HG03045 (cell line): ENCODE measurements at regions not wholly inside any gene's neighbourhood (a gene's known extent, or its start where the extent isn't known, plus 50 kb on each side); places are given as distances from the start of the nearest gene placed in this dataset.
"Not testable (repeated sequence)": the region's sequence is repeated elsewhere in the genome, so short reads cannot be mapped to it uniquely, and the experiment has no call there.

Experiments used
- ATAC-seq: cut with Tn5 transposase; IDR thresholded peaks from one replicate; pipeline ENCODE4 v1.9.1; 2021; ENCODE audit warnings: mild to moderate bottlenecking, moderate library complexity; ENCODE audit not compliant: unreplicated experiment

DNA sequence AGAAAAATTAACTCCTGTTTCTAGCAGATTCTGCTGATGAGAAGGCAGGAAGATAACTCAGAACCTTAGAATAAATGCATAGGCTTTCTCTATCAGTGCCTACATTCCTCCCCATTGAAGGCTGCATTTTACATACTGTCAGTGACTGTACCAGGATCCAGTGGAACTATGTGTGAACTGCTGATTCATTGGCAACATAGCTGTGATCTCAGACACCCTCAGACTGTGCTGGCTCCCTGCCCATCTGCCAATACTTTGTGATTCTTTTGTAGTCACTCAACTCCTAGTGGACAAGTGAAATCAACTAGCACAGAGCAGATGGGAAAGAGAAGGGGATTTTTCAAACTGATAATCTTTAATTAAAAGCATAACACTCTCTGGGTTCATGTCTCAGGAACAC, 375.8 kb downstream of the MDFIC start:
- ATAC-seq = no peak

DNA sequence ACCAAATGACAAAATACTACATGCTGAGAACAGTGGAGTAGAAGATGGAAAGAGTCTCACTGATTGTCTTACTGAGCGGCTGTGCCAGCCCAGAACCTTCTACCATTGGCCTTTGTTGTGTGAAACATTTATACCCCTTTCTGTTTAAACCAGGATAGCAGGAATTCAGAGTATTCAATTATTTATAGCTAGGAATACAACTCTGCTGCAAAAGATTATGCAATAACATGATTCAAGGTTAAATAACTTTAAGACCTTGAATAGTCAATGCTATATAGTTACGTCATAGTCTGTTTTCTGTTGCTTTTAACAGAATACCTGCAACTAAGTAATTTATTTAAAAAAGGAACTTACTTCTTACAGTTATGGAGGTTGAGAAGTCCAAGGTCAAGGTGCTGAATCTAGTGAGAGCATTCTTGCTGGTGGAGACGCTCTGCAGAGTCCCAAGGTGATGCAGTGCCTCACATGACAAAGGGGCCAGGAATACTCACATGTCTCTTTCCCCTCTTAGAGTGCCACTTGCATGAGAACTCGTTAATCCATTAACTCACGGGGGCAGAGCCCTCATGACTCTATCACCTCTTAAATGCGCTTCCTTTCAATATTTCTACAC, 371.8 kb downstream of the MDFIC start:
- no peak for ATAC-seq

DNA sequence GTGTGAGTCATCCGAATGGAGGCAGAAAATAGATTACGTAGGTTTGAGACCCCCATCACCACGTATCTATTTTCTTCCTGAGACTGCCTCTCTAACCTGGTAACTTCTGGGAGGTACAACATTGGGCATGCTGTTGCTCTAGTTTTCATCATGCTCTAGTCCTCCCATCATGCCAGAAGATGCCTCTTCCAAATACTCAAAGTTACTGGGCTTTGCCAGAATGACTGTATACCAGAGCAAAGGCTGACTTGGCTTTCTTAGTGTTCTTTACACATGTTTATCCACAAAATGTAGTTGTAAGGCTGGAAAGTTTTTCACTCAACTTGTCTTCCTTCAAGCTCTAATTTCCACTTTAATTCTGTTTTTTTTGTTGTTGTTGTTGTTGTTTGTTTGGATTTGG, 370.5 kb downstream of the MDFIC start:
- no peak for ATAC-seq

DNA sequence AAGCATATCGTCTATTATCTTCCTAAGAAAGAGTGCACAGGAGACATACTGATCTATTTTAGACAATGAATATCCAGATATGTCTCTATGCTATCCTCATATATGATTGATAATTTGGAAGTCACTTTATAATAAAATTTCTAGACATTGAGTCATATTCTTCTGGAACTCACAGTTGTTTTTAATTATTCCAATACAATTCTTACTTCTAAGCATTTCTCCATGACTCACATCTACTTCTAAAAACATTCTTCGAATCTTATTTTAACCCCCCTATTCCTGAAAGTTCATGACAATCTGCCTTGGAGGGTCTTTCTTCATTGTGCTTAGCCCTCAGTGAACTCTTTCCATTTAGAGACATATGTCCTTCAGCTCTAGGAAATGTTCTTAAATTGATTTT, 368.1 kb downstream of the MDFIC start:
- no peak for ATAC-seq

DNA sequence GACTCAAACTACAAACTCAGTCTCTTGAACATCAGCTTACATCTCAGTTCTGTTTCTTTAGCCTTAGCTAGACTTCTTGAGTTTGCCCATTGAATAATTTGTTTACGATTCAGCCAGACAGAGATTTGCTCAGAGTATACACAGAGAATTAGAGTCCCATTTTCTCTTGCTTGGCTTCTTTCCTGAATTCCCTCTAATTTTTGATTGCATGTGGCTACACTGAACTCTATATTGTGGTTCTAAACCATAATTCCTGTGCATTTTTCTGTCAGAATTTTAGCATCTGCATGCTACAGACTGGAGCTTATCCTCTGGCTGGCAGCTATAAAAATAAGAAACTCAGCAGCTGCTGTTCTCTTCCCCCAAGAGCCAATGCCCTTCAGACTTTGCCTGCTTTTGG, 354.9 kb downstream of the MDFIC start:
- ATAC-seq = no peak

DNA sequence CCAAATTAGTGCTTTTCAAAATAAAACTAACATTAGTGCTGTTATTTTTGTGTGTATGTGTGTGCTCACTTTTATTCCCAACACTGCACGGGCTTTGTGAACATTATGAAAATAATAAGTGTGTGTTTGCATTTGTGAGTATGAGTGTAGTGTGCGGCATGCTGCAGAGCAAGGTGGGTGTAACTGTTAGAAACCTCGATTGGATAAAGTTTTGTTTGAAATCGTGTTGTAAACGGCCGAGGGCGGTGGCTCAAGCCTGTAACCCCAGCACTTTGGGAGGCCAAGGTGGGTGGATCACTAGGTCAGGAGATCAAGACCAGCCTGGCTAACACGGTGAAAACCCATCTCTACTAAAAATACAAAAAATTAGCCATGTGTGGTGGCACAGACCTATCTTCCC, 352.0 kb downstream of the MDFIC start:
- not testable (repeated sequence) for ATAC-seq

DNA sequence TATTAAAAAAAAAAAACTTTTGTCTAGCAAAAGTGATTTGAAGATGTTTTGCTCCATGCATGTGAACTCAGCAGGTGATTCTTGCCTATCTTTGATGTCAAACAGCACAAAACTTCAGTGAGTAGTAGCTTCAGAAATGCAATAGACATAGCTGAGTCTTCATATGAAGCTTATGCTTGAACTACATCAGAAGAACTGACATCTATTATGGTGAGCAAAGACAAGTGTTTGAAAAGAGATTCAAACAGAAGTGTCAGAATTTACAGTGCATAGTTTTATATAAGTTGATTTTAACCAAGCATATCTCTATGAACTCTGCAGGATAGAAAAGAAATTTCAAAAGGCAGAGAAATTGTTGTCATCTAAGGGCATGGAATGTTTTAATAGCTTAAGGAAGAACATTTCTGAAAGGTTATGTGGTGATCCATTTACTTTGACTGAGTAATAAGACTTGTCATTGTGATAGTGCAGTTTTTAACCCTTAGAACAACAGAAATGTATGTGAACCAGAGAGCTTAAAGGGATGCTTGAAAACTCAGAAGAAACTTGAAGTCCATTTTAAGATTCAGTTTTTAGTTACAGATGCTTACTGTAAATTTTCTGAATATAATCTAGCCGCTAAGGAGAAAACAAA, 351.4 kb downstream of the MDFIC start:
- no peak for ATAC-seq

DNA sequence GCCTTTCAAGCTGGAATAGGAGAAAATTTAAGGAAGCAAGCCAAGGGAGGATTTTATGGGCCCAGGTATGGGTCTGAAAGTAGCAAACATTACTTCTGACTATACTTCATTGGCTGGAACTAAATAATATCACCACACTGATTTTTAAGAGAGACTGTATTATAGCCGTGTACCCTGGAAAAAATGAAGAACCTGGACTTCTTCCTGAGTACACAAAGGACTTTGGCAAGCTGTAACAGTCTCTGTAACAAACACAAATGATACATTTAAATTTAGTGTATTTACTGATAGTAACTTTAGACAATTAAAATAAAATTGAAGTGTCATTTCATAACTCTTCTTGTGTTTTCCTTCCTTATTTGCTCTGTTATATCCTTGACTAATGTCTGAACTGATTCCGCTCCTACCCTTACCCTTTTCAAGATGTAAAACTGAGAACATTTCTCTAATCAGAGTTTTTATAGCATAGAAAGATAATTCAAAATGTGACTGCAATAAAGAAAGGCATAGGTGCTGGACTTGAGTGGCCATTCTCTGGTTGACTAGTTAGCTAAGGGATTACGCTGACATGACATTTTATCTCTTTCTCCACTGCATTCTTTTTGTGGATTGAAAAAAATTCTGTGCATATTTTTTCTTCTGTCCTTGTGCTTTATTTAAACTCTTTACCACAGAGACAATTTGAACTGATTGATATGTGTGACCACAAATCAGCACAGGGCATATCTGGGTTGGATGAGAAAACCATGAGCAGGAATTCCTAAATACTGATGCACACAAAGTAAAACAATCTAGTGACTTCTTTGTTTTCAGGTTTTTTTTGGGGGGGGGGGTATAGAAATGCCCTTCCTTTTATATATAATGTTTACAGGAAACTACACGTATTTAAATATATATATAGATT, 349.7 kb downstream of the MDFIC start:
- no peak for ATAC-seq

DNA sequence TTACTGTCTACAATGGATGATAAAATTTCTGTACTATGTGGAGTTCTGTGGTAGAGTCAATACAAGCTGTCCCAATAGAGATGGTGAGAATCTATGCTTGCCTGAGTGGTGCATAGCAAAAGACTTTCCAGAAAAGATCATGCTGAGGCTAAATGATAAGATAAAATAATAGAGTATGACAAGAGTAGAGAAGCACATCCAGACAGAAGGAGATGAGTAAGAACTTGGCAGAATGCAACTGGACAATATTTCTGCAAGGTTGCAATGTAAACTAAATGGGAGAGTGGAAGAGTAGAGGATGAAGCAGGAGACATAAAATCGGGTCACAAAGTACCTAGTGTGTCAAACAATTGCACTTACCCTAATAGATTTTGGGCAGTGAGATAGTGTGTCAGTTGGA, 347.6 kb downstream of the MDFIC start:
- no peak for ATAC-seq

DNA sequence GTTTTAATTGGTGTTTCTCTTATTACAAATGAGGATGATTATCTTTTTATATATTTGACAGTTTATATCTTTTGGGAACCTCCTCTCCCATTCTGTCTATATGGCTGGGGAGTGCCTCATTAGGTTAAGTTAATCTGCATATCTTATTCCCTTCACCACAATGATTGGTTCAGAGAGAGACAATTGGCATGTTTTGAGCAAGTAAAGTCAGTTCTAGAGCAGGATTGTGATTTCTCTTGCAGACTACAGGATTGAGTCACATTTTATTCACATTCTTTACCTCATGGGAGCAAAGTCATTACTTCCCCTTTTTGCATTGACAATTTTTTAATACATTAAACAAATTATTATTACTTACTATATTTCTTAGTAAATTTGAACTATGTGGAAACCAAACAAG, 345.6 kb downstream of the MDFIC start:
- no peak for ATAC-seq

DNA sequence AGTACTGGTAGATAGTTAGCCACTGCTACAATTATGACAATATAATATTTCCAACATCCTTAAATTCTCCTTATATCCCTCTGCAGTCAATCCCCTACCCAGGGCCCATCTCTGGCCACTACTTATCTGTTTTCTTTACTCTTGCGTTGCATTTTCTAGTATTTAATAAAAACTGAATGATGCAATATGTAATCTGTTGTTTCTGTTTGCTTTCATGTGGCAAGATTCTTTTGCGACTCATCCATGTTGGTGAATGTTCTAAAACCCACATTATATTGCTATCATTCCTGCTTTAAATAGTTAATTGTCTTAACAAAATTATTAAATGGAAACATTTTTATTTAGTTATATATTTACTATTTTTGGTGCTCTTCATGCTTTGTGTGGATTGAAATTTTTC, 338.5 kb downstream of the MDFIC start:
- no peak for ATAC-seq

DNA sequence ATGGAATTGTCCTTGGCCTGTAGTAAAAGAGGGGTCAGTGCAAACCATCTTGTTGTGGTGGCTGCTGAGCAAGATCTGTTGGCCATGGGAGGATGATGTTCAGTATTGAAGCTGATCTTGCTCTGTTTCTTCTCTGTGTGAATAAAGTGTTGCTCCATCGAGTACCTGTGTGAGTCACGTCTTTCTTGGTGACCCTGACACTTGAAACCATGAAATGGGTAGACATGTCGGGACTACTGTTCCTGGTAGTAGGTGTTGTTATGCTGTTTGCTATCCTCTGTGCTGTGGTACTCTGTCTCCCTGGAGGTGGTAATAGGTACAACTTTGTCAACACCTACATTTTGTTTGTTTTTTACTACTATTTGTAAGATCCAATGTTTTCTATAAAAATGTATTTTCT, 330.6 kb downstream of the MDFIC start:
- ATAC-seq = no peak

DNA sequence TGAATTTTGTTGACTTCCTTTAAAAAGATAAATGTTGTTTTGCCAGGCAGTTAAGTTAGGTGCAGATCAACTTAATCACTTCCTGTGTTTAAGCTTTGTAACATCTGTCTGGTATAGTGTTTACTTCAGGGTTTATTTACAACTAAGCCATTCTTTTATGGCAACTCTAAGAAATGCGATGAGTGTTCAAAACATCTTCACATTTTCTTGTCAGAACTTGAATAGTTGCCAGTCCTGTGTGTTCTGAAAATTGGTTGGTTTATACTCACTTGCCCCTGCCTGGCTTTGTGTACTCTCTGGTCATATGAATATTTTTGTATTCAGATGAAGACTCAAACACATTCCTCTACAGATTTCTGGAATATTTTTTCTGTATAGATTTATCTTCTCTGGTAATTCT, 327.2 kb downstream of the MDFIC start:
- ATAC-seq = no peak

DNA sequence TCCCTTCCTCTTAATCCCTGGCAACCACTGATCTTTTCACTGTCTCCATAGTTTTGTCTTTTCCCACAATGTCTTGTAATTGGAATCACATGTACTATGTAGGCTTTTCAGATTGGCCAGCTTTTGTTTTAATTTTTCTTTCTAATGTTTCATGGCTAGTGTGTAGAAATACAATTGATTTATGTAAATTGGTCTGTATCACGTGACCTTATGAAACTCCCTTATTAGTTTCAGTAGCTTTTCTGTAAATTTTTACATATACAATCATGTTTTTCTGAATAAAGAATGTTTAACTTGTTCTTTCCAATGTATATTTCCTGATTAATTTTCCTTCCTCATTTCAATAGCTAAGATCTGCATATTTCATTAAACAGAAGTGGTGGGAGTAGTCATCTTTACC, 319.3 kb downstream of the MDFIC start:
- no peak for ATAC-seq

DNA sequence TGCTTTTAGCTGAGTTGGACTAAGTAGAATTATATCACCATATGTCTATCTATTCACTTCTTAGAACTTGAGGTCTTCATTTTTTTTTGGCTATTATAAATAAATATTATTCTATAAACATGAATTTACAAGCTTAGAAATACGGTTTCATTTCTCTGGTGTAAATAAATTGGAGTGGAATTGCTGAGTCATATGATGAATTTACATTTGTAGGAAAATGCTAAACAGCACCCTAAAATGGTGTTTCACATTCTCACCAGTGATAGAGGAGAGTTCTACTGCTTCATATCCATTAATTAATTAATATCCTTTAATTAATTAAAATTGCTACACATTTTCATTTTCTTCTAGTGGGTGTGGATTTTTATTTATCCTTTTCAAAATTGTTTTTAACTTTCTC, 318.3 kb downstream of the MDFIC start:
- ATAC-seq = no peak

DNA sequence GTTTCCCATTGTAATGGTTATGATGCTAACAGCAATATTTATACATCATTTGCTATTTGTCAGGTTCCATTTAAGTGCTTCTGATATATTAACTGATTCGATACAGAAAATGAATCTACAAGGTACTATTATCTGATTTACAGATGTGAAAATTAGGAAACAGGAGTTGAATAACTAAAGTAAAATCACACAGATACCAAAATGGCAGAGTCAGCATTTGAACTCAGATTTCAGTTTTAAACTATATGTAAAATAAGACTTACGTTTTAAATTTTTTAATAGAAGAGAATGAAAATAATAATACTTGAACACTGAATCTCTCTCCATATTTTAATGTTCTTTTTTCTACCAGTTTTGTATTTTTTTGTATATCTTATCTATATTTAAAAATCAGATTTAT, 313.2 kb downstream of the MDFIC start:
- no peak for ATAC-seq

DNA sequence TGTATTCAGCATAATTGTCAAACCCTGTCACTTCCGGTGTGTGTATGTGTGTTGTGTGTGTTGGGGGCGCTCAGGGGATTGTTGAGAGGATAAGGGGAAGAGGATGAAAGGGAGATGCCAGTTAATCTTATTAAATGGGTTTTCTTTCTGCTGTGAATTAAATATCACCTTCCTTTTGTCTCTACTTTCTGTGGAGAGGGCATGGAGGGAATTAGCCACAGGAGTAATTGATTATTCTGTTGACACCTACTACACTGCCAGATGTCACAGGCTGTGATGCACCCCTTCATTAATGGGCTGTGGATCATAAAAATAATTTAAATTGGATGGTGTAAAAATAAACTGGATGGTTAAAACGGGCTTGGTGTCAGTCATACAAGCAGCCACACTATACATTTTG, 311.9 kb downstream of the MDFIC start:
- ATAC-seq = no peak

DNA sequence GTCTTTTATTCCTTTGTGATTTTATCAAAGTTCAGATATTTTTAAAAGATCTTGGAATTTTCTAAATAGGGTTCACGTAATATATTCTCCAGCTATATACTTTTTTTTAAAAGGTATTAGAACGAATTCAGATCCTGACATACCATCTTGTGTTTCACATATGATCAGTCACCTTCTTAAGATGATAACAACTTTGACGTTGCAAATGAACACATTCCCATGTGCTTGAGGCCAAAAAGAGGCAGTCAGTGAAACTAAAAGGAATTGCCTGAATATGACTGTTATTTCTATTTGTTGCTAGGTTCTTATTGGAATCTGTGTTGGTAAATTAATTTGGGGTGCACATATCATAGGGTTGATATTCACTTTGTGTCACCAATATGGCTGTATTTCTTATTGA, 310.1 kb downstream of the MDFIC start:
- no peak for ATAC-seq

DNA sequence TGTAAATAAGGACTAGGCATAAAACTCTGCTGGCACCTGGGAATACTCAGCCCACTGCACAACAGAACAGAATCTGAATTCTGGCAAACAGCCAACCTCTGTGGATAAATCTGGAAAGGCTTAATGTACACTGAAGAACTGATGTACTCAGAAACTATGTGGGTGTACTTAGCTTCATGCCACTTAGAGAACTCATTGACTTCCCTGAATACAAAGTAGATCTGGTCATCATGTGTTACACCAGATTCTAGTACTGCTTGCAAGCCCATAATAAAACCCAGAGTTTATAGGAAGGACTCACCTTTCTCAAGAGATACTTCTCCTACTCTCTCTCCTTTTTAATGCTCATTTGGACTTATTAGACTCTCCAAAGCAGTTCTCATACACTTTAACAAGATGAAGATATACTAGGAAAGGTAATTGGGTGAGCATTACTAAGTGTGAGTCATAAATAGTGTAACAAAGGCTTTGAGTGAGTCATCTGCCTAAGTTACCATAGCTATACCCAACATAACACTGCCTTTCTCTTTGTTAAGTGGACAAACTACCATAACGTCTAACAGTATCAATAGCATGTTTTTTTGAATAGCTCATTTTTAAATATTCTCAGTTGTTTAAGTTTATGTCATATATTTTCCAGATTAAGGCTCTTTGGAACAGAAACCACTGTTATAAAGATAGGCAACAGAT, 309.1 kb downstream of the MDFIC start:
- ATAC-seq = no peak

DNA sequence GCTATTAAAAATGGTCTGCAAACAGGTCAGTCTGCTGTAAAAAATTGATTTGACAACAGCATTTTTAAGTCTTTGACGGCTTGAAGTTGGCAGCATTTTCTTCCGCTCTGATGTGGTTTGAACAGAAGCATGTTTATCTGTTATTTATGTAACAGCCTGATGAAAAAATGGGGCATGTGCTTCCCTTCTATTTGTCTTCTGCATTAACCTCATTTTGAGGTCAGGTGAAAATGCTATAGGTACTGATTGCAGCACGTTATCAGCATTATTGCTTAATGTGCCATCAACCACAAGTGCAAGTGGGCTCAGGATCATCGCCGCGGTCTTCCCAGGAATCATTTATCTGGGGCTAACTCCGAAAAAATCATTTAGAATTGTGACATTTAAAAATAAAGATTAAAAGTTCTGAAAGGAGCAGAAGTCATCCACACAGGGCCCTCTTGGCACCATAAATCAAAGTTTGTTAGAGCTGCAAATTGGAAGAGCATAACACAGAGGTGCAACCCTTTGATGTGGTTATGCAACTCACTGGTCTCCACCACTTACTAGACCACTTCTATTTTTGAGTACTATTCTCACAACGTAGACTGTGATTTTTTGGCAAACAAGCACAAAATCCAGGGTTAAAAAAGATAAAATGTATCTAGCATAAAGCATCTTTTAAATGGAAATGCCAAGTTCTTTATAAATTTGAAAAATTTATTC, 307.7 kb downstream of the MDFIC start:
- no peak for ATAC-seq
